Vagina (tissue), 2 donors: ENCODE measurements at regions not wholly inside any gene's neighbourhood (a gene's known extent, or its start where the extent isn't known, plus 50 kb on each side); places are given as distances from the start of the nearest gene placed in this dataset.

ENCODE experiments used
- DNase-seq, 2 donors: peaks; one replicate each; pipeline ENCODE4 v3.0.0-alpha.2; 2017; ENCODE audit errors: extremely low spot score in 2 of 2
- H3K27ac ChIP-seq: fragments of 200-600 bp; sonication (generic); one replicate; pipeline ENCODE4 v1.5.1; 2019
- H3K27me3 ChIP-seq: fragments of 200-600 bp; sonication (generic); one replicate; pipeline ENCODE4 v1.5.1; 2019
- H3K36me3 ChIP-seq, 2 donors: fragments of 200-600 bp; sonication (generic); one replicate each; pipeline ENCODE4 v1.5.1; 2017 to 2019
- H3K4me1 ChIP-seq: fragments of 200-600 bp; sonication (generic); one replicate; pipeline ENCODE4 v1.5.1; 2019
- H3K4me3 ChIP-seq, 2 donors: fragments of 200-600 bp; sonication (generic); 1 replicate in 1 of 2; 2 replicates in 1 of 2; pipeline ENCODE4 v1.5.1; 2016 to 2019
- H3K9me3 ChIP-seq: fragments of 200-600 bp; sonication (generic); one replicate; pipeline ENCODE4 v1.5.1; 2019
- CTCF ChIP-seq, 3 experiments: fragments of 450-650 bp in 2 of 3; fragments of 200-600 bp in 1 of 3; sonication (generic) in 1 of 3; IDR thresholded peaks; one replicate each; pipeline ENCODE4 v1.5.1; 2017 to 2019; ENCODE audit warnings: antibody characterized with exemption in 3 of 3, mild to moderate bottlenecking in 2 of 3, moderate library complexity in 2 of 3
- POLR2A ChIP-seq, 2 donors: fragments of 450-650 bp; IDR thresholded peaks; one replicate each; pipeline ENCODE4 v1.6.1; 2017; ENCODE audit warnings: antibody characterized with exemption in 2 of 2, mild to moderate bottlenecking in 2 of 2, moderate library complexity in 2 of 2
- POLR2AphosphoS5 ChIP-seq, 2 donors: sonication (generic); formaldehyde crosslinking; IDR thresholded peaks; one replicate each; pipeline ENCODE4 v1.9.0; 2017; ENCODE audit warnings: antibody characterized with exemption in 2 of 2, mild to moderate bottlenecking in 2 of 2, low read depth in 1 of 2; ENCODE audit not compliant: insufficient read depth in 1 of 2
- intact Hi-C: fragments of 100-400 bp; cut with DNase I; formaldehyde crosslinking; loops from one replicate; pipeline ENCODE4 v1.15.1; 2023

DNA sequence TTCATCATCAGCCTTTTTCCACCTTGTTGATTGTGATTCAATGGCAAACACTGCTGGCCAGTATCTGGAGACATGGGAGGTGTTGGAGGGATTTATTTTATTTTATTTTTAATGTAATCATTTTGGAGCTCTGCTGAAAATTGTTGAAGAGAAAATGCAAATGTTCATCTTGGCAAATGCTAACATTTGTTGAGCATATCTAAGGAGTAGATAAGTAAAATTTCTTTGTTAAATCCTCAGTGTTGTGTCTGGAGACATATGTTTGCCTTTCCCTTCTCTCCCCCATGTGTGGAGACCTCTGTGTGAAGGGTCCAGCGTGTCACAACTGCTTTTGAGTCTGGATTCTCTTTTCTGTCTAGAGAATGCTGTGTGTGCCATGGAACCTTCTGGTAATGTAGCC, 300.3 kb downstream of the FZD1 start:
- Histone ChIP-seq H3K36me3 (no peaks in the 10 kb centered on the region), H3K4me1 (peaks cover 4% of the 10 kb centered on the region), H3K9me3 (no peaks in the 10 kb centered on the region), H3K27me3 (no peaks in the 10 kb centered on the region), H3K27ac (no peak overlapping the region), H3K4me3 (no peak overlapping the region)
- DNase-seq = no peak
- no peak for TF ChIP-seq POLR2AphosphoS5 (IDR thresholded peaks at IDR 0.05; ENCODE audit: insufficient read depth in 1 of 2, low read depth in 1 of 2)
- no peak for TF ChIP-seq POLR2A (IDR thresholded peaks at IDR 0.05)
- no peak for TF ChIP-seq CTCF (IDR thresholded peaks at IDR 0.05)
- intact Hi-C loops = no loop called here

DNA sequence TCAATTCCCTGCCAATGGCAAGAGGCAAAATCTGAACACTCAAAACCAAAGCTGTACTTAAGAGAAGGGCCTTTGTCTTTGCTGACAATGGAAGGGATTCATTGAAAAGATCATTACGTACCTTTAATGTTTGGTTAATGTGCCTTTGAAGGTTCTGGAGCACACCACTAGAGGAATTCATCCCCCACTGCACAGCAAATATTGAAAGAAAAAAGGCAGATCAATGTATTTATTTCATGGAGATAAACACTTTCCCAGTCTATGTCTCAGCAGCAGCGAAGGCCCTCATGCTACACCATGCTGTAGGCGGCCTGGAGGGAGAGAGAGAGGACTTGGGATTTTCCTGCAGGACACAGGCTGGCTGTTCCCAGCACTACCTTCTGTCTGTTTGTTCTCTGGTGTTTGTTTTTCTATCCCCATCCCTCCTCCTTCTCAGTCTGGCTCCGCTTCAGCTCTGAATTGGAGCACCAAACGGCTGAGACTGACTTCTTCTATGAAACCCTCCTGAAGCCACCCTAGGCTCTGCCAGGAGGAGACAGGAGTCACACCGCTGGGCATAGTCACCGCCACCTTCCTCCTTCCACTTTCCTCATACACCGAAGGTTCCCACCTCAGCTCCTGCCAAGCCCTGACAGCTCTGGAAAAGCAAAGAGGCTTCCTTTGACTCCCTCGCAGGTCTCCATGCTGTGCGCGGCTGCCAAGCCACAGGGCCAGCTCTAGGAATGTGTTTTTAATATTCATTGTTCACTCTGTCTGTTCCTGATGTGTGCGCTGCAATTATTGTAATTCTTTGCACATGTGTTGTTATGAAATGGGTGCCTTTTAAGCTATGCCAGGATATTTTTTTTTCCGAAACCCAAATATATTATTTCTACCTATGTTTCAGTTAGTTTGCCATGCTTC, 301.5 kb downstream of the FZD1 start:
- Histone ChIP-seq H3K27ac (no peak overlapping the region), H3K27me3 (no peaks in the 10 kb centered on the region), H3K9me3 (no peaks in the 10 kb centered on the region), H3K4me1 (peaks cover 16% of the 10 kb centered on the region), H3K36me3 (no peaks in the 10 kb centered on the region), H3K4me3 (no peak overlapping the region)
- intact Hi-C loops = no loop called here
- TF ChIP-seq POLR2A (IDR thresholded peaks at IDR 0.05) = no peak
- no peak for TF ChIP-seq POLR2AphosphoS5 (IDR thresholded peaks at IDR 0.05; ENCODE audit: insufficient read depth in 1 of 2, low read depth in 1 of 2)
- no peak for TF ChIP-seq CTCF (IDR thresholded peaks at IDR 0.05)
- DNase-seq = no peak

- Histone ChIP-seq H3K27ac (no peak overlapping the region), H3K9me3 (no peaks in the 10 kb centered on the region), H3K27me3 (no peaks in the 10 kb centered on the region), H3K4me1 (peaks cover 18% of the 10 kb centered on the region), H3K36me3 (no peaks in the 10 kb centered on the region), H3K4me3 (no peak overlapping the region)
- no peak for TF ChIP-seq POLR2AphosphoS5 (IDR thresholded peaks at IDR 0.05; ENCODE audit: insufficient read depth in 1 of 2, low read depth in 1 of 2)
- no peak for TF ChIP-seq POLR2A (IDR thresholded peaks at IDR 0.05)
- no peak for TF ChIP-seq CTCF (IDR thresholded peaks at IDR 0.05)
- no peak for DNase-seq
- intact Hi-C loops = no loop called here
Measured at GRCh38 chr7:91566402-91566732, 302.1 kb downstream of the FZD1 start.

GRCh38 chr7:91567081-91568012, 303.1 kb downstream of the FZD1 start:
- Histone ChIP-seq H3K27ac (no peak overlapping the region), H3K9me3 (no peaks in the 10 kb centered on the region), H3K4me1 (peaks cover 18% of the 10 kb centered on the region), H3K4me3 (no peak overlapping the region), H3K36me3 (no peaks in the 10 kb centered on the region), H3K27me3 (no peaks in the 10 kb centered on the region)
- no peak for DNase-seq
- TF ChIP-seq POLR2AphosphoS5 (IDR thresholded peaks at IDR 0.05; ENCODE audit: insufficient read depth in 1 of 2, low read depth in 1 of 2) = no peak
- TF ChIP-seq CTCF (IDR thresholded peaks at IDR 0.05) = no peak
- TF ChIP-seq POLR2A (IDR thresholded peaks at IDR 0.05) = no peak
- intact Hi-C loops = no loop called here
